ENCODE measurements at regions not wholly inside any gene's neighbourhood (a gene's known extent, or its start where the extent isn't known, plus 50 kb on each side); places are given as distances from the start of the nearest gene placed in this dataset.
"Not testable (repeated sequence)": the region's sequence is repeated elsewhere in the genome, so short reads cannot be mapped to it uniquely, and the experiment has no call there.

GRCh38 chr9:36461323-36461722, 61.3 kb upstream of the RNF38 start:
- DNase-seq = no peak

- not testable (repeated sequence) for DNase-seq
Observed at GRCh38 chr9:36458430-36458915, 58.4 kb upstream of the RNF38 start.

GRCh38 chr9:36457836-36458429, 57.9 kb upstream of the RNF38 start:
- DNase-seq = no peak

- no peak for DNase-seq
Observed at GRCh38 chr9:36456480-36457065, 56.5 kb upstream of the RNF38 start.

- DNase-seq = no peak
Observed at GRCh38 chr9:36451949-36452348, 51.9 kb upstream of the RNF38 start.

DNA sequence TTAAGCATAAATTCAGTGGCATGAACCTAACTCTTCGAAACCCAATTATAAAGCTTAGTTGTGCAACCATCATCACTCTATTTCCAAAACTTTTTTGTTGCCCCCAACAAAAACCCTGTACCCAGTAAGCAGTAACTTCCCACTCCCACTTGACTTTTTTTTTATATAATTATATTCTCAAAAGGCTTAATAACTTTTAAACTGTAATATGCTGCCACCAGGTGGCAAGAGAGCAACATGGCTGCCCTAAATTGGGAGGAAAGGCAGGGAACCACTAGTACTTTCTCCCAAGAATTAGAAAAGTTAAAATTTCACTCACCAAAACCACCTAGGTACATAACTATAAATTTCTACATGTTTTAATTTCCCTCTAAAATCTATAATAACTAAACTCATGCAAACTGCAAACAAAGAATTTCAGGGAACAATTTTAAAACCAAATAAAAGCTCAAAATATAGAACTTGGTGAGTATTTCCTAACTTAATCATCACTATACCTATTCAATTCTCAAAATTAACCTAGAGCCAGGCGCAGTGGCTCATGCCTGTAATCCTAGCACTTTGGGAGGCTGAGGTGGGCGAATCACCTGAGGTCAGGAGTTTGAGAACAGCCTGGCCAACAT, 50.2 kb upstream of the RNF38 start:
- no peak for DNase-seq
